Loucy (cell line): ENCODE measurements at regions not wholly inside any gene's neighbourhood (a gene's known extent, or its start where the extent isn't known, plus 50 kb on each side); places are given as distances from the start of the nearest gene placed in this dataset.

Experiments used
- H2AFZ ChIP-seq: fragments of 200-600 bp; sonication (generic); 2 replicates; pipeline ENCODE4 v1.6.0; 2016; ENCODE audit warnings: antibody characterized with exemption, mild to moderate bottlenecking, low read length, moderate library complexity
- H3F3A ChIP-seq: fragments of 200-600 bp; 2 replicates; pipeline ENCODE4 v1.6.0; 2016; ENCODE audit warnings: antibody characterized with exemption, low read depth, mild to moderate bottlenecking
- H3K27me3 ChIP-seq: fragments of 200-600 bp; sonication (generic); 2 replicates; pipeline ENCODE4 v1.6.1; 2014; ENCODE audit warnings: low read length, mild to moderate bottlenecking; ENCODE audit not compliant: insufficient read depth, poor library complexity, severe bottlenecking
- H3K36me3 ChIP-seq: fragments of 200-600 bp; sonication (generic); 2 replicates; pipeline ENCODE4 v1.6.1; 2016; ENCODE audit warnings: low read length; ENCODE audit not compliant: insufficient read depth
- H3K4me1 ChIP-seq: fragments of 200-600 bp; sonication (generic); 2 replicates; pipeline ENCODE4 v1.5.1; 2014; ENCODE audit warnings: low read length, mild to moderate bottlenecking; ENCODE audit not compliant: insufficient read depth, poor library complexity, severe bottlenecking
- H3K4me2 ChIP-seq: fragments of 200-600 bp; sonication (generic); 2 replicates; pipeline ENCODE4 v1.6.0; 2014; ENCODE audit warnings: antibody characterized with exemption, low read length, low read depth, mild to moderate bottlenecking; ENCODE audit not compliant: poor library complexity, severe bottlenecking
- H3K4me3 ChIP-seq: fragments of 200-600 bp; sonication (generic); 2 replicates; pipeline ENCODE4 v1.5.1; 2014; ENCODE audit warnings: low read length, mild to moderate bottlenecking, mixed read lengths; ENCODE audit not compliant: poor library complexity, severe bottlenecking
- H3K79me2 ChIP-seq: fragments of 200-600 bp; sonication (generic); 2 replicates; pipeline ENCODE4 v1.6.1; 2014; ENCODE audit warnings: low read length; ENCODE audit not compliant: insufficient read depth
- H3K9ac ChIP-seq: fragments of 200-600 bp; sonication (generic); 2 replicates; pipeline ENCODE4 v1.6.0; 2014; ENCODE audit warnings: mild to moderate bottlenecking, low read depth, low read length, moderate library complexity; ENCODE audit not compliant: poor library complexity, severe bottlenecking
- H3K9me2 ChIP-seq: fragments of 200-600 bp; sonication (generic); replicated peaks from 2 replicates; pipeline ENCODE4 v1.6.1; 2016; ENCODE audit warnings: low read depth, low read length, mixed read lengths
- H3K9me3 ChIP-seq: fragments of 200-600 bp; sonication (generic); 2 replicates; pipeline ENCODE4 v1.6.1; 2014; ENCODE audit warnings: mild to moderate bottlenecking, antibody characterized with exemption, low read length, low read depth; ENCODE audit not compliant: insufficient read depth
- H4K20me1 ChIP-seq: fragments of 200-600 bp; sonication (generic); 2 replicates; pipeline ENCODE4 v1.6.0; 2014; ENCODE audit warnings: antibody characterized with exemption, low read length, mild to moderate bottlenecking; ENCODE audit not compliant: insufficient read depth, poor library complexity, severe bottlenecking
- CTCF ChIP-seq: fragments of 200-600 bp; sonication (generic); conservative IDR thresholded peaks from 2 replicates; pipeline ENCODE4 v1.5.1; 2014; ENCODE audit warnings: mild to moderate bottlenecking, antibody characterized with exemption, low read length
- EZH2phosphoT487 ChIP-seq: fragments of 200-600 bp; IDR thresholded peaks from 2 replicates; pipeline ENCODE4 v1.6.1; 2018; ENCODE audit warnings: antibody characterized with exemption, mild to moderate bottlenecking, moderate library complexity, borderline replicate concordance

- Histone ChIP-seq H3K9me2 (no peaks in the 10 kb centered on the region), H3K36me3 (no peaks in the 10 kb centered on the region), H3K4me3 (no peak overlapping the region), H2AFZ (no peak overlapping the region), H4K20me1 (no peaks in the 10 kb centered on the region), H3K4me2 (no peak overlapping the region), H3F3A (no peaks in the 10 kb centered on the region), H3K9ac (no peak overlapping the region), H3K4me1 (no peaks in the 10 kb centered on the region), H3K27me3 (no peaks in the 10 kb centered on the region), H3K79me2 (no peaks in the 10 kb centered on the region), H3K9me3 (no peaks in the 10 kb centered on the region)
- TF ChIP-seq EZH2phosphoT487 (no peak), CTCF (no peak)
These were observed 113.3 kb downstream of the DIPK2A start for GRCh38 chr3:144084929-144085328.

- no peaks in the 10 kb centered on the region for H3K4me1 ChIP-seq
- TF ChIP-seq CTCF: no peak
- no peak for TF ChIP-seq EZH2phosphoT487
- no peaks in the 10 kb centered on the region for H3K27me3 ChIP-seq
- no peaks in the 10 kb centered on the region for H4K20me1 ChIP-seq
- H3F3A ChIP-seq: no peaks in the 10 kb centered on the region
- no peaks in the 10 kb centered on the region for H3K9me2 ChIP-seq
- H3K4me3 ChIP-seq: no peak overlapping the region
- no peak overlapping the region for H3K4me2 ChIP-seq
- no peaks in the 10 kb centered on the region for H3K36me3 ChIP-seq
- H3K79me2 ChIP-seq: no peaks in the 10 kb centered on the region
- H3K9me3 ChIP-seq: no peaks in the 10 kb centered on the region
- no peak overlapping the region for H2AFZ ChIP-seq
- no peak overlapping the region for H3K9ac ChIP-seq
These were observed 114.3 kb downstream of the DIPK2A start for GRCh38 chr3:144085964-144086363.

- TF ChIP-seq EZH2phosphoT487: no peak
- no peak for TF ChIP-seq CTCF
- H2AFZ ChIP-seq: no peak overlapping the region
- no peak overlapping the region for H3K9ac ChIP-seq
- no peaks in the 10 kb centered on the region for H4K20me1 ChIP-seq
- H3K4me2 ChIP-seq: no peak overlapping the region
- no peaks in the 10 kb centered on the region; the same call in 1 of the 2 replicates for H3K9me3 ChIP-seq
- no peaks in the 10 kb centered on the region for H3K9me2 ChIP-seq
- no peaks in the 10 kb centered on the region for H3K27me3 ChIP-seq
- no peaks in the 10 kb centered on the region for H3K79me2 ChIP-seq
- H3K36me3 ChIP-seq: no peaks in the 10 kb centered on the region
- H3K4me3 ChIP-seq: no peak overlapping the region
- H3K4me1 ChIP-seq: no peaks in the 10 kb centered on the region
- no peaks in the 10 kb centered on the region for H3F3A ChIP-seq
These were observed 124.4 kb downstream of the DIPK2A start for GRCh38 chr3:144096016-144096415.
